ENCODE measurements at regions not wholly inside any gene's neighbourhood (a gene's known extent, or its start where the extent isn't known, plus 50 kb on each side); places are given as distances from the start of the nearest gene placed in this dataset.
"Not testable (repeated sequence)": the region's sequence is repeated elsewhere in the genome, so short reads cannot be mapped to it uniquely, and the experiment has no call there.

- Histone ChIP-seq H3K4me3 (no peak overlapping the region), H3K27me3 (no peaks in the 10 kb centered on the region), H3K4me1 (no peaks in the 10 kb centered on the region), H3K36me3 (replicated peaks in 1 of 2; ENCODE audit: insufficient read depth in 1 of 2, low read depth in 2 of 2) (no peaks in the 10 kb centered on the region), H3K9me3 (peaks cover 0 to 9% (median 0%) of the 10 kb centered on the region in 3 donors), H3K27ac (no peak overlapping the region)
- no peak for TF ChIP-seq POLR2A (IDR thresholded peaks at IDR 0.05)
- TF ChIP-seq CTCF (IDR thresholded peaks at IDR 0.05), result no peak
- intact Hi-C loops (cut with DNase I), result no loop called here
- 76 to 82% methylated on average over 2 of the region's 2 CpGs for WGBS, 2 donors
- ATAC-seq, result no peak
- DNase-seq, result no peak
These were observed 69.3 kb upstream of the FYN start for GRCh38 chr6:111942561-111942960.

GRCh38 chr6:111943266-111943665 is 70.0 kb upstream of the FYN start:
- intact Hi-C loops (cut with DNase I), result no loop called here
- WGBS, 2 donors, result 55 to 59% methylated on average over 3 of the region's 3 CpGs
- TF ChIP-seq CTCF (IDR thresholded peaks at IDR 0.05), result no peak
- no peak for TF ChIP-seq POLR2A (IDR thresholded peaks at IDR 0.05)
- H3K36me3 ChIP-seq (replicated peaks in 1 of 2; ENCODE audit: insufficient read depth in 1 of 2, low read depth in 2 of 2), result no peaks in the 10 kb centered on the region
- H3K9me3 ChIP-seq, result peaks cover 0 to 9% (median 0%) of the 10 kb centered on the region in 3 donors
- no peak overlapping the region for H3K27ac ChIP-seq
- no peak overlapping the region for H3K4me3 ChIP-seq
- no peak for DNase-seq
- no peak for ATAC-seq
- H3K4me1 ChIP-seq, result no peaks in the 10 kb centered on the region
- H3K27me3 ChIP-seq, result no peaks in the 10 kb centered on the region

- Histone ChIP-seq H3K27ac (no peak overlapping the region), H3K4me1 (no peaks in the 10 kb centered on the region), H3K27me3 (no peaks in the 10 kb centered on the region), H3K4me3 (no peak overlapping the region), H3K36me3 (replicated peaks in 1 of 2; ENCODE audit: insufficient read depth in 1 of 2, low read depth in 2 of 2) (no peaks in the 10 kb centered on the region), H3K9me3 (peaks cover 0 to 9% (median 0%) of the 10 kb centered on the region in 3 donors)
- no peak for DNase-seq
- TF ChIP-seq CTCF (IDR thresholded peaks at IDR 0.05) (no peak), POLR2A (IDR thresholded peaks at IDR 0.05) (no peak)
- 86 to 92% methylated on average over 3 of the region's 3 CpGs for WGBS, 2 donors
- intact Hi-C loops (cut with DNase I), result no loop called here
- no peak for ATAC-seq
These were observed 70.5 kb upstream of the FYN start for GRCh38 chr6:111943726-111944125.

GRCh38 chr6:111944541-111944940 is 71.3 kb upstream of the FYN start:
- Histone ChIP-seq H3K4me1 (no peaks in the 10 kb centered on the region), H3K9me3 (peaks cover 0 to 9% (median 0%) of the 10 kb centered on the region in 3 donors), H3K4me3 (no peak overlapping the region), H3K27ac (no peak overlapping the region), H3K36me3 (replicated peaks in 1 of 2; ENCODE audit: insufficient read depth in 1 of 2, low read depth in 2 of 2) (no peaks in the 10 kb centered on the region), H3K27me3 (no peaks in the 10 kb centered on the region)
- ATAC-seq (no peak), DNase-seq (no peak)
- WGBS, 2 donors, result 58 to 72% methylated on average over 2 of the region's 2 CpGs
- TF ChIP-seq CTCF (IDR thresholded peaks at IDR 0.05) (no peak), POLR2A (IDR thresholded peaks at IDR 0.05) (no peak)
- intact Hi-C loops (cut with DNase I), result no loop called here

- Histone ChIP-seq H3K36me3 (replicated peaks in 1 of 2; ENCODE audit: insufficient read depth in 1 of 2, low read depth in 2 of 2) (no peaks in the 10 kb centered on the region), H3K27me3 (no peaks in the 10 kb centered on the region), H3K9me3 (no peaks in the 10 kb centered on the region), H3K4me1 (no peaks in the 10 kb centered on the region), H3K27ac (no peak overlapping the region), H3K4me3 (no peak overlapping the region)
- intact Hi-C loops (cut with DNase I), result no loop called here
- ATAC-seq, result no peak
- DNase-seq, result no peak
- TF ChIP-seq CTCF (IDR thresholded peaks at IDR 0.05) (no peak), POLR2A (IDR thresholded peaks at IDR 0.05) (no peak)
- 64 to 66% methylated on average over 3 of the region's 3 CpGs for WGBS, 2 donors
These were observed 76.3 kb upstream of the FYN start for GRCh38 chr6:111949546-111949945.

GRCh38 chr6:111949984-111950383 is 76.7 kb upstream of the FYN start:
- DNase-seq; H3K36me3 ChIP-seq (replicated peaks in 1 of 2; ENCODE audit: insufficient read depth in 1 of 2, low read depth in 2 of 2); ATAC-seq; H3K27me3 ChIP-seq; H3K9me3 ChIP-seq; H3K27ac ChIP-seq; intact Hi-C loops (cut with DNase I); H3K4me1 ChIP-seq; H3K4me3 ChIP-seq: not testable (repeated sequence)
- 67 to 76% methylated on average over 3 of the region's 3 CpGs for WGBS, 2 donors

All from body of pancreas (tissue), 4 donors.